GM23338 (cell line): ENCODE measurements at regions not wholly inside any gene's neighbourhood (a gene's known extent, or its start where the extent isn't known, plus 50 kb on each side); places are given as distances from the start of the nearest gene placed in this dataset.

Experiments used
- ATAC-seq: fragments of 200-7000 bp; cut with Tn5 transposase; 3 replicates; pipeline ENCODE4 v1.9.1; 2020
- DNase-seq: peaks from one replicate; pipeline ENCODE4 v3.0.0-alpha.2; 2015; ENCODE audit warnings: low spot score
- H2AFZ ChIP-seq: fragments of 200-600 bp; sonication (generic); 2 replicates; pipeline ENCODE4 v1.8.0; 2016; ENCODE audit warnings: antibody characterized with exemption, mild to moderate bottlenecking, moderate library complexity
- H3F3A ChIP-seq: fragments of 200-600 bp; sonication (generic); replicated peaks from 2 replicates; pipeline ENCODE4 v1.8.0; 2017; ENCODE audit warnings: antibody characterized with exemption, mixed run types, low read depth
- H3K27ac ChIP-seq: fragments of 200-600 bp; sonication (generic); 2 replicates; pipeline ENCODE4 v1.6.1; 2016; ENCODE audit warnings: low read depth
- H3K27me3 ChIP-seq: fragments of 200-600 bp; sonication (generic); 2 replicates; pipeline ENCODE4 v1.8.0; 2016; ENCODE audit warnings: mild to moderate bottlenecking, mixed run types, moderate library complexity; ENCODE audit not compliant: insufficient read depth
- H3K36me3 ChIP-seq: fragments of 200-600 bp; sonication (generic); 2 replicates; pipeline ENCODE4 v1.8.0; 2016; ENCODE audit warnings: mild to moderate bottlenecking; ENCODE audit not compliant: insufficient read depth
- H3K4me1 ChIP-seq: fragments of 200-600 bp; sonication (generic); 2 replicates; pipeline ENCODE4 v1.8.0; 2016; ENCODE audit warnings: mild to moderate bottlenecking, moderate library complexity; ENCODE audit not compliant: insufficient read depth
- H3K4me2 ChIP-seq: fragments of 200-600 bp; sonication (generic); 2 replicates; pipeline ENCODE4 v1.7.1; 2017; ENCODE audit warnings: mixed run types
- H3K4me3 ChIP-seq: fragments of 200-600 bp; sonication (generic); 2 replicates; pipeline ENCODE4 v1.6.1; 2016; ENCODE audit warnings: mixed run types
- H3K79me2 ChIP-seq: fragments of 200-600 bp; sonication (generic); replicated peaks from 2 replicates; pipeline ENCODE4 v1.8.0; 2017; ENCODE audit warnings: mild to moderate bottlenecking; ENCODE audit not compliant: insufficient read depth
- H3K9me2 ChIP-seq: fragments of 200-600 bp; sonication (generic); 2 replicates; pipeline ENCODE4 v1.8.0; 2017; ENCODE audit not compliant: insufficient read depth
- H4K20me1 ChIP-seq: fragments of 200-600 bp; sonication (generic); replicated peaks from 2 replicates; pipeline ENCODE4 v1.8.0; 2017; ENCODE audit warnings: mild to moderate bottlenecking; ENCODE audit not compliant: insufficient read depth
- H3K27ac Mint-ChIP-seq: 2 replicates; pipeline ENCODE4 v1.8.0; 2020; ENCODE audit warnings: inconsistent platforms, mild to moderate bottlenecking, moderate library complexity, mixed read lengths
- H3K27me3 Mint-ChIP-seq: 3 replicates; pipeline ENCODE4 v1.8.0; 2022; ENCODE audit warnings: low read depth, mild to moderate bottlenecking, moderate library complexity, mixed read lengths, inconsistent platforms; ENCODE audit not compliant: insufficient read depth, poor library complexity
- H3K36me3 Mint-ChIP-seq: 3 replicates; pipeline ENCODE4 v1.8.0; 2021; ENCODE audit warnings: low read depth, mild to moderate bottlenecking, inconsistent platforms, moderate library complexity, mixed read lengths
- H3K4me1 Mint-ChIP-seq: 3 replicates; pipeline ENCODE4 v1.8.0; 2020; ENCODE audit warnings: mild to moderate bottlenecking, inconsistent platforms, mixed read lengths
- H3K4me3 Mint-ChIP-seq: 3 replicates; pipeline ENCODE4 v1.8.0; 2021; ENCODE audit warnings: moderate library complexity, mild to moderate bottlenecking, inconsistent platforms, mixed read lengths
- H3K9me3 Mint-ChIP-seq: 3 replicates; pipeline ENCODE4 v1.8.0; 2020; ENCODE audit warnings: moderate library complexity, mild to moderate bottlenecking, inconsistent platforms, mixed read lengths
- CREB1 ChIP-seq: fragments of 250-450 bp; sonication (Bioruptor Pico); IDR thresholded peaks from 2 replicates; pipeline ENCODE4 v1.5.0; 2020; ENCODE audit warnings: low read depth, mild to moderate bottlenecking, moderate library complexity
- ETS1 ChIP-seq: IDR thresholded peaks from 2 replicates; pipeline ENCODE4 v1.6.1; 2016; ENCODE audit warnings: antibody characterized with exemption
- EZH2 ChIP-seq: fragments of 200-600 bp; sonication (generic); IDR thresholded peaks from one replicate; pipeline ENCODE4 v1.8.0; 2017; ENCODE audit warnings: antibody characterized with exemption, mild to moderate bottlenecking, low read depth; ENCODE audit not compliant: unreplicated experiment
- EZH2phosphoT487 ChIP-seq: fragments of 200-600 bp; sonication (generic); IDR thresholded peaks from one replicate; pipeline ENCODE4 v1.8.1; 2018; ENCODE audit warnings: antibody characterized with exemption; ENCODE audit not compliant: unreplicated experiment
- JUNB ChIP-seq: IDR thresholded peaks from one replicate; pipeline ENCODE4 v1.6.1; 2016; ENCODE audit warnings: antibody characterized with exemption; ENCODE audit not compliant: unreplicated experiment
- NANOG ChIP-seq: IDR thresholded peaks from 2 replicates; pipeline ENCODE4 v1.6.1; 2016; ENCODE audit warnings: antibody characterized with exemption, borderline replicate concordance
- POLR2AphosphoS5 ChIP-seq: IDR thresholded peaks from 2 replicates; pipeline ENCODE4 v1.6.1; 2016; ENCODE audit warnings: antibody characterized with exemption, low read depth
- REST ChIP-seq: IDR thresholded peaks from one replicate; pipeline ENCODE4 v1.6.1; 2018; ENCODE audit warnings: antibody characterized with exemption; ENCODE audit not compliant: unreplicated experiment
- STAT1 ChIP-seq: IDR thresholded peaks from one replicate; pipeline ENCODE4 v1.6.1; 2016; ENCODE audit warnings: antibody characterized with exemption; ENCODE audit not compliant: unreplicated experiment
- ZNF114 ChIP-seq: fragments of 250-450 bp; sonication (Bioruptor Pico); IDR thresholded peaks from 2 replicates; pipeline ENCODE4 v1.5.0; 2020; ENCODE audit warnings: mild to moderate bottlenecking, moderate library complexity
- ZNF331 ChIP-seq: fragments of 250-450 bp; sonication (Bioruptor Pico); IDR thresholded peaks from 2 replicates; pipeline ENCODE4 v1.5.0; 2020; ENCODE audit warnings: low read depth, mild to moderate bottlenecking, moderate library complexity
- ZNF462 ChIP-seq: fragments of 250-450 bp; sonication (Bioruptor Pico); IDR thresholded peaks from 2 replicates; pipeline ENCODE4 v1.5.0; 2020; ENCODE audit warnings: mild to moderate bottlenecking, moderate library complexity
- TF ChIP-seq, protein P1 (sequence below), 2 experiments: fragments of 200-600 bp in 1 of 2; sonication (generic) in 1 of 2; conservative IDR thresholded peaks; 2 replicates each; pipeline versions ENCODE4 v1.5.1 to v1.6.1; 2016 to 2017; ENCODE audit warnings: antibody characterized with exemption in 2 of 2, low read depth in 2 of 2, mild to moderate bottlenecking in 2 of 2, moderate library complexity in 1 of 2

DNA sequence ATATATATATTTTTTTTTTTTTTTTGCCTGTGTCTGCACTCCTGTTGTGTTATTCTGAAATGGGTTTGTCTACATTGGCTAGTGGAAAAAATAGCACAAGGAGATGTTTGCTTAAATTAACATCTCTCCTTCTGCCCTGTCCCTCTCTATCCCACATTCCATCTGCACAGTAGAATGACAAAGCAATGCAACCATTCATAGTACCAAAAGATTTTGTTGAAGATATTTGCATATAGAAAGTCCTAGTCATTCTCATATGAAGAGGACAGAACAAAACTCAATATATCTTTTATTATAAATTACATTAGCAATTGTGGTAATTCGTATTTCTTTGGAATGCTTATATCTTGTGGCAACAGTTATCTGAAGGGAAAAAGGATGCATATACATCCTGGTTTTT lies 88.3 kb upstream of the AGA start:
- H3K27ac ChIP-seq: no peak overlapping the region
- ATAC-seq (no peak), DNase-seq (no peak)
- H3K4me1 ChIP-seq: no peaks in the 10 kb centered on the region
- H3K79me2 ChIP-seq: no peaks in the 10 kb centered on the region
- no peak overlapping the region for H3K4me2 ChIP-seq
- H3K27me3 ChIP-seq: no peaks in the 10 kb centered on the region
- no peaks in the 10 kb centered on the region; the same call in 1 of the 2 replicates for H4K20me1 ChIP-seq
- H3K36me3 ChIP-seq: no peaks in the 10 kb centered on the region
- H3K36me3 Mint-ChIP-seq: 0 out of 3 replicates have a peak, but pooled peaks cover 3% of the 10 kb centered on the region
- TF ChIP-seq STAT1 (no peak), ZNF114 (no peak), EZH2phosphoT487 (no peak), ZNF331 (CRISPR knock-in tag) (no peak), ETS1 (no peak), NANOG (no peak), EZH2 (no peak), CREB1 (no peak), POLR2AphosphoS5 (no peak), JUNB (no peak), ZNF462 (CRISPR knock-in tag) (no peak), REST (no peak)
- TF ChIP-seq, protein P1, sequence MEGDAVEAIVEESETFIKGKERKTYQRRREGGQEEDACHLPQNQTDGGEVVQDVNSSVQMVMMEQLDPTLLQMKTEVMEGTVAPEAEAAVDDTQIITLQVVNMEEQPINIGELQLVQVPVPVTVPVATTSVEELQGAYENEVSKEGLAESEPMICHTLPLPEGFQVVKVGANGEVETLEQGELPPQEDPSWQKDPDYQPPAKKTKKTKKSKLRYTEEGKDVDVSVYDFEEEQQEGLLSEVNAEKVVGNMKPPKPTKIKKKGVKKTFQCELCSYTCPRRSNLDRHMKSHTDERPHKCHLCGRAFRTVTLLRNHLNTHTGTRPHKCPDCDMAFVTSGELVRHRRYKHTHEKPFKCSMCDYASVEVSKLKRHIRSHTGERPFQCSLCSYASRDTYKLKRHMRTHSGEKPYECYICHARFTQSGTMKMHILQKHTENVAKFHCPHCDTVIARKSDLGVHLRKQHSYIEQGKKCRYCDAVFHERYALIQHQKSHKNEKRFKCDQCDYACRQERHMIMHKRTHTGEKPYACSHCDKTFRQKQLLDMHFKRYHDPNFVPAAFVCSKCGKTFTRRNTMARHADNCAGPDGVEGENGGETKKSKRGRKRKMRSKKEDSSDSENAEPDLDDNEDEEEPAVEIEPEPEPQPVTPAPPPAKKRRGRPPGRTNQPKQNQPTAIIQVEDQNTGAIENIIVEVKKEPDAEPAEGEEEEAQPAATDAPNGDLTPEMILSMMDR (conservative IDR thresholded peaks at IDR 0.05; ENCODE audit: low read depth in 2 of 2): no peak
- no peak overlapping the region for H3K27ac Mint-ChIP-seq
- H3K27me3 Mint-ChIP-seq: no peaks in the 10 kb centered on the region
- H3K4me1 Mint-ChIP-seq: no peaks in the 10 kb centered on the region; the same call in 2 of the 3 replicates
- H3K4me3 ChIP-seq: no peak overlapping the region
- H3K9me2 ChIP-seq: no peaks in the 10 kb centered on the region
- H3F3A ChIP-seq: no peaks in the 10 kb centered on the region
- H2AFZ ChIP-seq: no peak overlapping the region
- H3K4me3 Mint-ChIP-seq: no peak overlapping the region
- no peaks in the 10 kb centered on the region; the same call in 2 of the 3 replicates for H3K9me3 Mint-ChIP-seq
